IPS-18a (cell line): ENCODE measurements at regions not wholly inside any gene's neighbourhood (a gene's known extent, or its start where the extent isn't known, plus 50 kb on each side); places are given as distances from the start of the nearest gene placed in this dataset.

Source experiments
- H3K27ac ChIP-seq: one replicate; pipeline ENCODE4 v1.5.1; 2013; ENCODE audit warnings: low read length
- H3K27me3 ChIP-seq: one replicate; pipeline ENCODE4 v1.6.1; 2013; ENCODE audit warnings: mild to moderate bottlenecking, low read length; ENCODE audit not compliant: control insufficient read depth, insufficient read depth
- H3K36me3 ChIP-seq: one replicate; pipeline ENCODE4 v1.6.1; 2013; ENCODE audit warnings: low read depth, low read length; ENCODE audit not compliant: control insufficient read depth
- H3K4me1 ChIP-seq: one replicate; pipeline ENCODE4 v1.6.1; 2013; ENCODE audit warnings: low read depth, low read length; ENCODE audit not compliant: control insufficient read depth
- H3K4me3 ChIP-seq: one replicate; pipeline ENCODE4 v1.5.1; 2013; ENCODE audit warnings: low read length
- H3K9ac ChIP-seq: one replicate; pipeline ENCODE4 v1.6.1; 2013; ENCODE audit warnings: mild to moderate bottlenecking, low read length, moderate library complexity
- H3K9me3 ChIP-seq: one replicate; pipeline ENCODE4 v1.6.1; 2013; ENCODE audit warnings: low read depth, low read length; ENCODE audit not compliant: control insufficient read depth

- H3K9ac ChIP-seq, result no peak overlapping the region
- peaks cover 9% of the 10 kb centered on the region for H3K4me1 ChIP-seq
- no peaks in the 10 kb centered on the region for H3K9me3 ChIP-seq
- H3K36me3 ChIP-seq, result no peaks in the 10 kb centered on the region
- H3K4me3 ChIP-seq, result no peak overlapping the region
- no peak overlapping the region for H3K27ac ChIP-seq
- no peaks in the 10 kb centered on the region for H3K27me3 ChIP-seq
Measured at GRCh38 chr11:70879601-70880285, 372.6 kb downstream of the SHANK2 start.

- Histone ChIP-seq H3K4me3 (no peak overlapping the region), H3K9me3 (no peaks in the 10 kb centered on the region), H3K27me3 (no peaks in the 10 kb centered on the region), H3K27ac (no peak overlapping the region), H3K36me3 (no peaks in the 10 kb centered on the region), H3K9ac (no peak overlapping the region), H3K4me1 (peaks cover 9% of the 10 kb centered on the region)
Measured at GRCh38 chr11:70880416-70880815, 372.0 kb downstream of the SHANK2 start.

GRCh38 chr11:70881948-70882715, 370.2 kb downstream of the SHANK2 start:
- Histone ChIP-seq H3K36me3 (no peaks in the 10 kb centered on the region), H3K27ac (no peak overlapping the region), H3K9me3 (no peaks in the 10 kb centered on the region), H3K9ac (no peak overlapping the region), H3K4me3 (no peak overlapping the region), H3K4me1 (peaks cover 12% of the 10 kb centered on the region), H3K27me3 (no peaks in the 10 kb centered on the region)

- no peak overlapping the region for H3K4me3 ChIP-seq
- H3K36me3 ChIP-seq, result no peaks in the 10 kb centered on the region
- no peak overlapping the region for H3K27ac ChIP-seq
- peaks cover 14% of the 10 kb centered on the region for H3K4me1 ChIP-seq
- no peaks in the 10 kb centered on the region for H3K9me3 ChIP-seq
- no peak overlapping the region for H3K9ac ChIP-seq
- H3K27me3 ChIP-seq, result no peaks in the 10 kb centered on the region
Measured at GRCh38 chr11:70882716-70883085, 369.7 kb downstream of the SHANK2 start.

- no peaks in the 10 kb centered on the region for H3K27me3 ChIP-seq
- no peaks in the 10 kb centered on the region for H3K9me3 ChIP-seq
- no peak overlapping the region for H3K4me3 ChIP-seq
- H3K27ac ChIP-seq, result no peak overlapping the region
- H3K36me3 ChIP-seq, result no peaks in the 10 kb centered on the region
- no peak overlapping the region for H3K9ac ChIP-seq
- H3K4me1 ChIP-seq, result peaks cover 12% of the 10 kb centered on the region
Measured at GRCh38 chr11:70883323-70883940, 368.9 kb downstream of the SHANK2 start.

GRCh38 chr11:70883973-70884623, 368.3 kb downstream of the SHANK2 start:
- Histone ChIP-seq H3K27ac (no peak overlapping the region), H3K9ac (no peak overlapping the region), H3K36me3 (no peaks in the 10 kb centered on the region), H3K4me3 (no peak overlapping the region), H3K4me1 (peaks cover 11% of the 10 kb centered on the region), H3K9me3 (no peaks in the 10 kb centered on the region), H3K27me3 (no peaks in the 10 kb centered on the region)

GRCh38 chr11:70885281-70886231, 366.8 kb downstream of the SHANK2 start:
- Histone ChIP-seq H3K27ac (no peak overlapping the region), H3K36me3 (no peaks in the 10 kb centered on the region), H3K4me1 (peaks cover 11% of the 10 kb centered on the region), H3K9ac (no peak overlapping the region), H3K27me3 (no peaks in the 10 kb centered on the region), H3K4me3 (no peak overlapping the region), H3K9me3 (no peaks in the 10 kb centered on the region)

- no peak overlapping the region for H3K9ac ChIP-seq
- no peaks in the 10 kb centered on the region for H3K9me3 ChIP-seq
- H3K27ac ChIP-seq, result no peak overlapping the region
- H3K36me3 ChIP-seq, result no peaks in the 10 kb centered on the region
- H3K4me1 ChIP-seq, result peaks cover 11% of the 10 kb centered on the region
- H3K27me3 ChIP-seq, result no peaks in the 10 kb centered on the region
- H3K4me3 ChIP-seq, result no peak overlapping the region
Measured at GRCh38 chr11:70886256-70886655, 366.1 kb downstream of the SHANK2 start.

- H3K4me1 ChIP-seq, result peaks cover 11% of the 10 kb centered on the region
- no peak overlapping the region for H3K27ac ChIP-seq
- H3K9me3 ChIP-seq, result no peaks in the 10 kb centered on the region
- H3K9ac ChIP-seq, result no peak overlapping the region
- H3K36me3 ChIP-seq, result no peaks in the 10 kb centered on the region
- no peak overlapping the region for H3K4me3 ChIP-seq
- no peaks in the 10 kb centered on the region for H3K27me3 ChIP-seq
Measured at GRCh38 chr11:70886676-70887541, 365.5 kb downstream of the SHANK2 start.

- Histone ChIP-seq H3K9ac (no peak overlapping the region), H3K36me3 (no peaks in the 10 kb centered on the region), H3K27ac (no peak overlapping the region), H3K27me3 (no peaks in the 10 kb centered on the region), H3K9me3 (no peaks in the 10 kb centered on the region), H3K4me3 (no peak overlapping the region), H3K4me1 (peaks cover 11% of the 10 kb centered on the region)
Measured at GRCh38 chr11:70887542-70887827, 364.9 kb downstream of the SHANK2 start.
